Keratinocyte (primary cell): ENCODE measurements at regions not wholly inside any gene's neighbourhood (a gene's known extent, or its start where the extent isn't known, plus 50 kb on each side); places are given as distances from the start of the nearest gene placed in this dataset.

ENCODE experiments used
- DNase-seq: peaks from one replicate; pipeline ENCODE4 v3.0.0-alpha.2; 2011; ENCODE audit warnings: low read depth, missing footprints, low spot score
- FAIRE-seq: peaks from 2 replicates; lab custom pipeline; 2011; peaks lifted over from hg19 to GRCh38; lab: Jason Lieb, UNC
- H2AFZ ChIP-seq: 2 replicates; pipeline ENCODE4 v1.6.0; 2012; ENCODE audit warnings: low read length, control low read depth, inconsistent platforms; ENCODE audit not compliant: control insufficient read depth
- H3K27ac ChIP-seq: 2 replicates; pipeline ENCODE4 v1.5.1; 2011; ENCODE audit warnings: low read length; ENCODE audit not compliant: control insufficient read depth, insufficient read depth
- H3K27me3 ChIP-seq: 3 replicates; pipeline ENCODE4 v1.6.0; 2011; ENCODE audit warnings: low read length; ENCODE audit not compliant: control insufficient read depth, insufficient read depth; ENCODE audit errors: extremely low read depth
- H3K36me3 ChIP-seq, 2 experiments: 2 replicates in 1 of 2; 3 replicates in 1 of 2; pipeline ENCODE4 v1.5.1; 2011; ENCODE audit warnings: low read length in 2 of 2, mild to moderate bottlenecking in 1 of 2; ENCODE audit not compliant: control insufficient read depth in 2 of 2, insufficient read depth in 2 of 2; ENCODE audit errors: extremely low read depth in 1 of 2
- H3K4me1 ChIP-seq: 3 replicates; pipeline ENCODE4 v1.5.1; 2011; ENCODE audit warnings: low read length; ENCODE audit not compliant: control insufficient read depth, insufficient read depth; ENCODE audit errors: extremely low read depth
- H3K4me2 ChIP-seq: 3 replicates; pipeline ENCODE4 v1.6.0; 2011; ENCODE audit warnings: low read depth, low read length; ENCODE audit not compliant: control insufficient read depth, insufficient read depth; ENCODE audit errors: extremely low read depth
- H3K4me3 ChIP-seq, 3 experiments: fragments of 200-600 bp in 1 of 3; sonication (generic) in 1 of 3; 2 replicates in 2 of 3; 3 replicates in 1 of 3; pipeline ENCODE4 v1.5.1; 2011 to 2016; ENCODE audit warnings: low read length in 3 of 3, mild to moderate bottlenecking in 3 of 3, control low read depth in 2 of 3, inconsistent platforms in 1 of 3, low read depth in 1 of 3, mixed read lengths in 1 of 3, mixed run types in 1 of 3, moderate library complexity in 1 of 3; ENCODE audit not compliant: control insufficient read depth in 2 of 3, insufficient read depth in 2 of 3; ENCODE audit errors: extremely low read depth in 1 of 3
- H3K79me2 ChIP-seq: 2 replicates; pipeline ENCODE4 v1.6.0; 2012; ENCODE audit warnings: low read length; ENCODE audit not compliant: control insufficient read depth, insufficient read depth
- H3K9ac ChIP-seq: 3 replicates; pipeline ENCODE4 v1.6.0; 2011; ENCODE audit warnings: low read length; ENCODE audit not compliant: control insufficient read depth, insufficient read depth; ENCODE audit errors: extremely low read depth
- H3K9me1 ChIP-seq: 3 replicates; pipeline ENCODE4 v1.6.0; 2011; ENCODE audit warnings: low read length; ENCODE audit not compliant: control insufficient read depth, insufficient read depth; ENCODE audit errors: extremely low read depth
- H3K9me3 ChIP-seq: 2 replicates; pipeline ENCODE4 v1.5.1; 2012; ENCODE audit warnings: low read depth, low read length; ENCODE audit not compliant: control insufficient read depth
- H4K20me1 ChIP-seq: 3 replicates; pipeline ENCODE4 v1.6.0; 2011; ENCODE audit warnings: low read length; ENCODE audit not compliant: control insufficient read depth, insufficient read depth; ENCODE audit errors: extremely low read depth
- EZH2 ChIP-seq: IDR thresholded peaks from one replicate; pipeline ENCODE4 v1.6.1; 2012; ENCODE audit warnings: inconsistent platforms, mild to moderate bottlenecking, low read length, moderate library complexity
- dilution Hi-C: fragments of 300-500 bp; cut with MboI; formaldehyde crosslinking; loops from one replicate; pipeline ENCODE4 v1.7.0; 2020; ENCODE audit warnings: low sequenced_read_pairs; ENCODE audit not compliant: extremely low pct_ligation_motif_present
- TF ChIP-seq, protein P1 (sequence below), 3 experiments: IDR thresholded peaks in 1 of 3; conservative IDR thresholded peaks in 1 of 3; optimal IDR thresholded peaks in 1 of 3; 2 replicates in 2 of 3; 3 replicates in 1 of 3; pipeline versions ENCODE3 to v1.5.1; 2011; ENCODE audit warnings: low read length in 3 of 3, mild to moderate bottlenecking in 3 of 3, moderate library complexity in 2 of 3, control low read depth in 1 of 3, inconsistent platforms in 1 of 3; ENCODE audit not compliant: insufficient read depth in 2 of 3; ENCODE audit errors: extremely low read depth in 1 of 3

DNA sequence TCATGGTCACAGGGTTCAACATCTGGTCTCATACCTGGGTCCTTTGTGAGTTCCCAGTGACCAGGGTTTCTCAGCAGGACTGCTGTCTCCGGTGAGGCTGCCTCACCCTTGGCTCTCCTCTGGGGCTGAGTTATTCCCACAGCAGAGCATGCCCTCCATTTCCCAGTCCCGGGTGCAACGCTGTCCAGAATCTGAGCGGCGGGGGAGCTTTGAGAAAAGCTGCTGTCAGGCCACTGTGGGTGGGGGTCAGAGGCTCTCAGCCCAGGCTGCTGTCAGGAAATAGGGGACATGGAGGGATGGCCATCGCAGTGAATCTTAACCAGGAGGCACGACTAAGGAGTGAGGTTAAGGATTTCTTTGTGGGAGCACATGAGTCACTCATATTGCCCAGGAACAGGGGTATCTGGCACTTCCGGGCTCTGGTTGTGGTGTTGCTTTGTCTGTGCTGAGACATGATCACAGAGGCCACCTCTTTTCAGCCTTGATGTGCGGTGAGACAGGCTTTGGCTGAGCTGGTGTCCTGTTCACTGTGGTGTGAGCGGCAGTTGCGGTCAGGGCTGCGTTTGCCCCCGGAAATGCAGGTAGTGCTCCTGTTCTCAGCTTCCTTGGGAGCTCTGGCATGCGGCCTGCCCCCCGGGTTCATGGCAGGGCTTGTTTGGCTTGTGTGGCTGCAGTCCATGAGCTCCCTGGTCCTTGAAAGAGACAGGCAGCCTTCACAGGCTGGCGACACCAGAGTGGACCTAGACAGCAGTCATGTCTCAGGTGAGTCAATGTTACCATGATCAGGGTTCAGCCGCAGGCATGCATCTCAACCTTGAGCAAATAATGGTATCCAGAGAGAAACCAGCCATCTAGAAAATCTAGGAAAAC lies 310.7 kb upstream of the MYT1L start:
- Histone ChIP-seq H3K27ac (no peak overlapping the region), H3K9ac (no peak overlapping the region), H3K4me2 (no peak overlapping the region), H3K79me2 (no peaks in the 10 kb centered on the region), H3K27me3 (peaks cover 9% of the 10 kb centered on the region), H2AFZ (no peak overlapping the region), H3K36me3 (no peaks in the 10 kb centered on the region), H3K9me1 (no peaks in the 10 kb centered on the region), H3K4me1 (peaks cover 10% of the 10 kb centered on the region), H4K20me1 (no peaks in the 10 kb centered on the region), H3K4me3 (no peak overlapping the region), H3K9me3 (no peaks in the 10 kb centered on the region)
- TF ChIP-seq, protein P1, sequence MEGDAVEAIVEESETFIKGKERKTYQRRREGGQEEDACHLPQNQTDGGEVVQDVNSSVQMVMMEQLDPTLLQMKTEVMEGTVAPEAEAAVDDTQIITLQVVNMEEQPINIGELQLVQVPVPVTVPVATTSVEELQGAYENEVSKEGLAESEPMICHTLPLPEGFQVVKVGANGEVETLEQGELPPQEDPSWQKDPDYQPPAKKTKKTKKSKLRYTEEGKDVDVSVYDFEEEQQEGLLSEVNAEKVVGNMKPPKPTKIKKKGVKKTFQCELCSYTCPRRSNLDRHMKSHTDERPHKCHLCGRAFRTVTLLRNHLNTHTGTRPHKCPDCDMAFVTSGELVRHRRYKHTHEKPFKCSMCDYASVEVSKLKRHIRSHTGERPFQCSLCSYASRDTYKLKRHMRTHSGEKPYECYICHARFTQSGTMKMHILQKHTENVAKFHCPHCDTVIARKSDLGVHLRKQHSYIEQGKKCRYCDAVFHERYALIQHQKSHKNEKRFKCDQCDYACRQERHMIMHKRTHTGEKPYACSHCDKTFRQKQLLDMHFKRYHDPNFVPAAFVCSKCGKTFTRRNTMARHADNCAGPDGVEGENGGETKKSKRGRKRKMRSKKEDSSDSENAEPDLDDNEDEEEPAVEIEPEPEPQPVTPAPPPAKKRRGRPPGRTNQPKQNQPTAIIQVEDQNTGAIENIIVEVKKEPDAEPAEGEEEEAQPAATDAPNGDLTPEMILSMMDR (optimal IDR thresholded peaks at IDR 0.05 in 1 of 3, IDR thresholded peaks at IDR 0.05 in 1 of 3, conservative IDR thresholded peaks at IDR 0.05 in 1 of 3; ENCODE audit: extremely low read depth in 1 of 3, insufficient read depth in 2 of 3, low read length in 3 of 3) = no peak
- no peak for TF ChIP-seq EZH2
- DNase-seq (no peak), FAIRE-seq (no peak)
- dilution Hi-C loops = no loop called here

DNA sequence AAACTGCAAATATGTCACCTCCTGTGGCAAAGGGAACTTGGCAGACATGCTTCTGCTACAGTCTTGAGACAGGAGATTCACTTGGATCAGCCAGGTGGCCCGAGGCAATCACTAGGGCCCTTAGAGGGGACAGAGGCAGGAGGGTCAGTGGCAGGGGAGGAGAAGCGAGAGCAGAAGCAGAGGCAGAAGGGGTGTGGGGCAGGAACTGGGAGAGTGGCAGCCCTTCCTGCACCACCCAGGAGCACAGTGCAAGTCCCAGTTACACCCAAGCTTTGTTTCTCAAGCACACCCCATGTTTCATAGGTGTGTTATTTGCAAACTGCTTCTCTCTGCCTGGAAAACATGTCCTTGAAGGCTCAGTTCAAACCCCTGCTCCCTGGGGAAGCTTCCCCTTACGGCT lies 309.7 kb upstream of the MYT1L start:
- Histone ChIP-seq H3K4me3 (no peak overlapping the region), H3K9me1 (no peaks in the 10 kb centered on the region), H3K79me2 (no peaks in the 10 kb centered on the region), H4K20me1 (no peaks in the 10 kb centered on the region), H3K36me3 (no peaks in the 10 kb centered on the region), H3K9me3 (no peaks in the 10 kb centered on the region), H3K27me3 (peaks cover 9% of the 10 kb centered on the region), H2AFZ (no peak overlapping the region), H3K4me1 (peaks cover under 1% of the 10 kb centered on the region), H3K4me2 (no peak overlapping the region), H3K9ac (no peak overlapping the region), H3K27ac (no peak overlapping the region)
- TF ChIP-seq EZH2 = no peak
- TF ChIP-seq, protein P1 (optimal IDR thresholded peaks at IDR 0.05 in 1 of 3, IDR thresholded peaks at IDR 0.05 in 1 of 3, conservative IDR thresholded peaks at IDR 0.05 in 1 of 3; ENCODE audit: extremely low read depth in 1 of 3, insufficient read depth in 2 of 3, low read length in 3 of 3) = no peak
- DNase-seq (no peak), FAIRE-seq (no peak)
- dilution Hi-C loops = no loop called here
